Trophoblast cell (in vitro differentiated cells and primary cell): ENCODE measurements at regions not wholly inside any gene's neighbourhood (a gene's known extent, or its start where the extent isn't known, plus 50 kb on each side); places are given as distances from the start of the nearest gene placed in this dataset.

Experiments used
- DNase-seq, 2 donors: peaks; one replicate each; pipeline ENCODE4 v3.0.0-alpha.2; 2016
- H2AFZ ChIP-seq: 2 replicates; pipeline ENCODE4 v1.6.1; 2013; ENCODE audit warnings: low read length, moderate library complexity, mild to moderate bottlenecking; ENCODE audit not compliant: insufficient read depth, poor library complexity
- H2AK5ac ChIP-seq: 2 replicates; pipeline ENCODE4 v1.6.1; 2013; ENCODE audit warnings: mild to moderate bottlenecking, low read length
- H2BK120ac ChIP-seq: 2 replicates; pipeline ENCODE4 v1.6.1; 2013; ENCODE audit warnings: low read length, mild to moderate bottlenecking, moderate library complexity; ENCODE audit not compliant: insufficient read depth, poor library complexity
- H2BK12ac ChIP-seq: 2 replicates; pipeline ENCODE4 v1.6.1; 2013; ENCODE audit warnings: mild to moderate bottlenecking, low read length, moderate library complexity
- H2BK5ac ChIP-seq: 2 replicates; pipeline ENCODE4 v1.6.1; 2013; ENCODE audit warnings: low read length, low read depth, moderate library complexity, mild to moderate bottlenecking; ENCODE audit not compliant: poor library complexity
- H3K14ac ChIP-seq: 2 replicates; pipeline ENCODE4 v1.6.1; 2013; ENCODE audit warnings: mild to moderate bottlenecking, low read length
- H3K18ac ChIP-seq: 2 replicates; pipeline ENCODE4 v1.6.1; 2013; ENCODE audit warnings: mild to moderate bottlenecking, low read length
- H3K23ac ChIP-seq: 2 replicates; pipeline ENCODE4 v1.6.1; 2013; ENCODE audit warnings: low read length
- H3K27ac ChIP-seq: 2 replicates; pipeline ENCODE4 v1.5.1; 2013; ENCODE audit warnings: low read depth, mild to moderate bottlenecking, inconsistent platforms, low read length, moderate library complexity
- H3K27me3 ChIP-seq: 2 replicates; pipeline ENCODE4 v1.6.1; 2013; ENCODE audit warnings: inconsistent platforms, mild to moderate bottlenecking, low read length, moderate library complexity; ENCODE audit not compliant: insufficient read depth
- H3K36me3 ChIP-seq, 2 experiments: 1 replicate in 1 of 2; 2 replicates in 1 of 2; pipeline ENCODE4 v1.6.1; 2013; ENCODE audit warnings: low read length in 2 of 2, mild to moderate bottlenecking in 2 of 2, moderate library complexity in 1 of 2; ENCODE audit not compliant: insufficient read depth in 2 of 2, control insufficient read depth in 1 of 2
- H3K4ac ChIP-seq: 2 replicates; pipeline ENCODE4 v1.6.1; 2013; ENCODE audit warnings: low read depth, mild to moderate bottlenecking, low read length, moderate library complexity
- H3K4me1 ChIP-seq, 2 experiments: 1 replicate in 1 of 2; 2 replicates in 1 of 2; pipeline ENCODE4 v1.6.1; 2013; ENCODE audit warnings: low read length in 2 of 2, mild to moderate bottlenecking in 2 of 2, moderate library complexity in 1 of 2; ENCODE audit not compliant: insufficient read depth in 2 of 2, control insufficient read depth in 1 of 2
- H3K4me2 ChIP-seq: 2 replicates; pipeline ENCODE4 v1.6.1; 2013; ENCODE audit warnings: inconsistent platforms, mild to moderate bottlenecking, low read length, moderate library complexity
- H3K4me3 ChIP-seq: 2 replicates; pipeline ENCODE4 v1.5.1; 2013; ENCODE audit warnings: mild to moderate bottlenecking, low read depth, low read length, inconsistent platforms
- H3K79me1 ChIP-seq: one replicate; pipeline ENCODE4 v1.6.1; 2013; ENCODE audit warnings: low read length
- H3K79me2 ChIP-seq: 2 replicates; pipeline ENCODE4 v1.6.1; 2013; ENCODE audit warnings: low read length, mild to moderate bottlenecking; ENCODE audit not compliant: control insufficient read depth, insufficient read depth, poor library complexity
- H3K9ac ChIP-seq: 2 replicates; pipeline ENCODE4 v1.6.1; 2013; ENCODE audit warnings: mild to moderate bottlenecking, low read length
- H3K9me3 ChIP-seq: 2 replicates; pipeline ENCODE4 v1.6.1; 2013; ENCODE audit warnings: low read depth, mild to moderate bottlenecking, control low read depth, inconsistent platforms, low read length; ENCODE audit not compliant: insufficient read depth
- H4K12ac ChIP-seq: 2 replicates; pipeline ENCODE4 v1.6.1; 2013; ENCODE audit warnings: low read depth, mild to moderate bottlenecking, low read length, moderate library complexity
- H4K8ac ChIP-seq: 2 replicates; pipeline ENCODE4 v1.6.1; 2013; ENCODE audit warnings: low read depth, mild to moderate bottlenecking, low read length, moderate library complexity
- H4K91ac ChIP-seq: one replicate; pipeline ENCODE4 v1.6.1; 2013; ENCODE audit warnings: low read depth, mild to moderate bottlenecking, low read length, moderate library complexity
- WGBS: extraction: QIAGEN DNeasy Blood & Tissue Kit; methylation state at CpG from one replicate; pipeline ENCODE4 v1.1.7; 2013; ENCODE audit warnings: missing lambda C conversion rate; ENCODE audit not compliant: insufficient read length, insufficient coverage; ENCODE audit errors: extremely low coverage; 5-methylcytosine and 5-hydroxymethylcytosine counted together

- no CpG with 5 or more reads among the region's 7 CpGs for WGBS
- no peak overlapping the region for H3K4me3 ChIP-seq
- H4K12ac ChIP-seq = no peak overlapping the region
These were observed 85.4 kb upstream of the ZEB2 start for GRCh38 chr2:144605231-144605840.

GRCh38 chr2:144603334-144603733 lies 83.4 kb upstream of the ZEB2 start:
- no peak overlapping the region for H2AK5ac ChIP-seq
- H3K9ac ChIP-seq = no peak overlapping the region
- H2BK120ac ChIP-seq = no peak overlapping the region
- no peak overlapping the region for H2BK5ac ChIP-seq
- H4K8ac ChIP-seq = no peak overlapping the region
- H3K79me1 ChIP-seq = no peaks in the 10 kb centered on the region
- H3K36me3 ChIP-seq = no peaks in the 10 kb centered on the region
- H3K23ac ChIP-seq = no peak overlapping the region
- no peak overlapping the region for H2AFZ ChIP-seq
- H3K27ac ChIP-seq = no peak overlapping the region
- no peak overlapping the region for H3K14ac ChIP-seq
- H4K12ac ChIP-seq = no peak overlapping the region
- no CpG with 5 or more reads among the region's 2 CpGs for WGBS
- no peak for DNase-seq
- H3K18ac ChIP-seq = no peak overlapping the region
- H4K91ac ChIP-seq = no peak overlapping the region
- H3K4me2 ChIP-seq = no peak overlapping the region
- no peak overlapping the region for H3K4ac ChIP-seq
- H3K4me3 ChIP-seq = no peak overlapping the region
- no peaks in the 10 kb centered on the region for H3K9me3 ChIP-seq
- no peaks in the 10 kb centered on the region for H3K79me2 ChIP-seq
- no peak overlapping the region for H2BK12ac ChIP-seq
- H3K4me1 ChIP-seq = no peaks in the 10 kb centered on the region
- no peaks in the 10 kb centered on the region for H3K27me3 ChIP-seq

More at GRCh38 chr2:144605231-144605840, 85.4 kb upstream of the ZEB2 start:
- H3K9ac ChIP-seq = no peak overlapping the region
- no peak overlapping the region for H2BK5ac ChIP-seq
- no peak for DNase-seq
- H3K4ac ChIP-seq = no peak overlapping the region
- no peak overlapping the region for H4K91ac ChIP-seq
- H3K27me3 ChIP-seq = no peaks in the 10 kb centered on the region
- no peak overlapping the region for H2BK120ac ChIP-seq
- no peaks in the 10 kb centered on the region for H3K9me3 ChIP-seq
- H3K4me2 ChIP-seq = no peak overlapping the region
- no peak overlapping the region for H3K18ac ChIP-seq
- H3K14ac ChIP-seq = no peak overlapping the region
- no peak overlapping the region for H2BK12ac ChIP-seq
- no peaks in the 10 kb centered on the region for H3K4me1 ChIP-seq
- H2AFZ ChIP-seq = no peak overlapping the region
- H3K36me3 ChIP-seq = no peaks in the 10 kb centered on the region
- no peak overlapping the region for H2AK5ac ChIP-seq
- no peak overlapping the region for H3K23ac ChIP-seq
- H3K27ac ChIP-seq = no peak overlapping the region
- H3K79me1 ChIP-seq = no peaks in the 10 kb centered on the region
- H4K8ac ChIP-seq = no peak overlapping the region
- no peaks in the 10 kb centered on the region for H3K79me2 ChIP-seq

- H2BK5ac ChIP-seq = no peak overlapping the region
These were observed 79.0 kb upstream of the ZEB2 start for GRCh38 chr2:144598906-144599305.

GRCh38 chr2:144597894-144598593 lies 78.1 kb upstream of the ZEB2 start:
- WGBS = no CpG with 5 or more reads among the region's 6 CpGs
- no peak overlapping the region for H2AFZ ChIP-seq
- H3K14ac ChIP-seq = no peak overlapping the region
- H3K79me1 ChIP-seq = peaks cover 5% of the 10 kb centered on the region
- H2AK5ac ChIP-seq = no peak overlapping the region
- H4K8ac ChIP-seq = no peak overlapping the region
- H3K27me3 ChIP-seq = no peaks in the 10 kb centered on the region
- no peak overlapping the region for H3K4me3 ChIP-seq
- no peaks in the 10 kb centered on the region for H3K36me3 ChIP-seq
- no peak for DNase-seq
- no peak overlapping the region for H2BK120ac ChIP-seq
- no peak overlapping the region for H2BK12ac ChIP-seq
- H2BK5ac ChIP-seq = no peak overlapping the region
- no peak overlapping the region for H4K91ac ChIP-seq
- H3K9ac ChIP-seq = no peak overlapping the region
- no peaks in the 10 kb centered on the region for H3K79me2 ChIP-seq
- H3K27ac ChIP-seq = no peak overlapping the region
- H3K23ac ChIP-seq = no peak overlapping the region
- H3K18ac ChIP-seq = no peak overlapping the region
- no peak overlapping the region for H4K12ac ChIP-seq
- no peak overlapping the region for H3K4ac ChIP-seq
- H3K9me3 ChIP-seq = no peaks in the 10 kb centered on the region
- H3K4me2 ChIP-seq = no peak overlapping the region
- peaks cover 0 to 2% of the 10 kb centered on the region in 2 experiments for H3K4me1 ChIP-seq

More at GRCh38 chr2:144598906-144599305, 79.0 kb upstream of the ZEB2 start:
- H3K36me3 ChIP-seq = no peaks in the 10 kb centered on the region
- H3K4me3 ChIP-seq = no peak overlapping the region
- H4K91ac ChIP-seq = no peak overlapping the region
- H3K9me3 ChIP-seq = no peaks in the 10 kb centered on the region
- no peak overlapping the region for H3K4ac ChIP-seq
- no peak overlapping the region for H3K18ac ChIP-seq
- no peak overlapping the region for H2AFZ ChIP-seq
- no peak overlapping the region for H2BK12ac ChIP-seq
- no peak overlapping the region for H3K14ac ChIP-seq
- H3K4me1 ChIP-seq = peaks cover 0 to 2% of the 10 kb centered on the region in 2 experiments
- DNase-seq = no peak
- H3K9ac ChIP-seq = no peak overlapping the region
- no peaks in the 10 kb centered on the region for H3K27me3 ChIP-seq
- H3K79me1 ChIP-seq = peaks cover 5% of the 10 kb centered on the region
- H4K8ac ChIP-seq = no peak overlapping the region
- H3K23ac ChIP-seq = no peak overlapping the region
- H3K4me2 ChIP-seq = no peak overlapping the region
- H3K79me2 ChIP-seq = no peaks in the 10 kb centered on the region
- no peak overlapping the region for H3K27ac ChIP-seq
- no peak overlapping the region for H4K12ac ChIP-seq
- no peak overlapping the region for H2AK5ac ChIP-seq
- no peak overlapping the region for H2BK120ac ChIP-seq
- no CpG with 5 or more reads among the region's 5 CpGs for WGBS
